ENCODE measurements at regions not wholly inside any gene's neighbourhood (a gene's known extent, or its start where the extent isn't known, plus 50 kb on each side); places are given as distances from the start of the nearest gene placed in this dataset.

- no peak for TF ChIP-seq CTCF (IDR thresholded peaks at IDR 0.05)
- no peak for TF ChIP-seq HMGXB4 (CRISPR knock-in tag; IDR thresholded peaks at IDR 0.05; ENCODE audit: borderline replicate concordance)
- TF ChIP-seq POLR2A (IDR thresholded peaks at IDR 0.05; ENCODE audit: low read length) = no peak
- TF ChIP-seq EHMT2 (IDR thresholded peaks at IDR 0.05; ENCODE audit: low read depth) = no peak
- no peak for TF ChIP-seq EP300 (IDR thresholded peaks at IDR 0.05)
- TF ChIP-seq JUN (IDR thresholded peaks at IDR 0.05) = no peak
- TF ChIP-seq CHD4 (IDR thresholded peaks at IDR 0.05; ENCODE audit: borderline replicate concordance) = no peak
These were observed 986.0 kb upstream of the MAP3K7 start for GRCh38 chr6:91572878-91573277.
